ENCODE measurements at regions not wholly inside any gene's neighbourhood (a gene's known extent, or its start where the extent isn't known, plus 50 kb on each side); places are given as distances from the start of the nearest gene placed in this dataset.

DNA sequence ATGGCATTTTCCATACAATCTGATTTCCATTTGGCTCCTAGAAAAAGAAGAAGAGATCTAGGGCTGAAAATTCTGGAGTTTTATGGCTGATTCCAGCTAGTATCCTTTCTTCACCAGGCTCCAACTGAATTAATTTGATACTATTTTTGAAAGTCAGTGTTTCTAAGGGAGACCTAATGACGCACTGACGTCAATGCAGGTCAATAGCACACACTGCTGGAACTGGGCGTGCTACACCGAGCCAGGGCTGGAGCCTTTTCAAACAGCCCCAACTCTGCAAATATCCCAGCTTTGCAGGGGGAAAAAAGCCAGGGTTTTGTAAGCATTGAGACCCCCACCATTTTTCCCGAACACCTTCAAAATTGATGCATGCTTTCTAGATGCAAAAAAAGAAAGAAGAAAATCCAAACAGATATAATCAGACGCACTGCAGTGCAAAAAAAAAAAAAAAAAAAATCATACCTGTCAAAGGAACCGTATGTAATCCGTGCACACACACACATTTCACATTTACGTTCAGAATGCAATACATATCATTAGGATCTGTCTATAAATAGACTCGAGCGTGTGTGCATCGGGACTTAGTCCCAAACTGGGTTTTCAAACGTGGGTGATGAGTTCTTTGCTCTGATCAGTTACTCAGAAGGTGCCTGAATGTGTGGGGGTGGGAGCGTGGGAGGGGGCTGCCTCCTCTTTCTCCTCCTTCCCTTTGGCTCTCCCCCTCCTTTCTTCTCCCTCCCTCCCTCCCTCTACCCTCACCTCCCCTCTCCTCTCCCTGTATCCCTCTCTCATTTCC, 124.5 kb upstream of the HSD17B12 start:
- no peak for TF ChIP-seq ARNTL (CRISPR knock-in tag; IDR thresholded peaks at IDR 0.05; ENCODE audit: borderline replicate concordance, low read depth)
- no peak for TF ChIP-seq SNAI2 (CRISPR knock-in tag; IDR thresholded peaks at IDR 0.05)
- TF ChIP-seq RARB (CRISPR knock-in tag; IDR thresholded peaks at IDR 0.05), result no peak
- TF ChIP-seq OSR1 (CRISPR knock-in tag; IDR thresholded peaks at IDR 0.05), result no peak
- TF ChIP-seq, protein P1, sequence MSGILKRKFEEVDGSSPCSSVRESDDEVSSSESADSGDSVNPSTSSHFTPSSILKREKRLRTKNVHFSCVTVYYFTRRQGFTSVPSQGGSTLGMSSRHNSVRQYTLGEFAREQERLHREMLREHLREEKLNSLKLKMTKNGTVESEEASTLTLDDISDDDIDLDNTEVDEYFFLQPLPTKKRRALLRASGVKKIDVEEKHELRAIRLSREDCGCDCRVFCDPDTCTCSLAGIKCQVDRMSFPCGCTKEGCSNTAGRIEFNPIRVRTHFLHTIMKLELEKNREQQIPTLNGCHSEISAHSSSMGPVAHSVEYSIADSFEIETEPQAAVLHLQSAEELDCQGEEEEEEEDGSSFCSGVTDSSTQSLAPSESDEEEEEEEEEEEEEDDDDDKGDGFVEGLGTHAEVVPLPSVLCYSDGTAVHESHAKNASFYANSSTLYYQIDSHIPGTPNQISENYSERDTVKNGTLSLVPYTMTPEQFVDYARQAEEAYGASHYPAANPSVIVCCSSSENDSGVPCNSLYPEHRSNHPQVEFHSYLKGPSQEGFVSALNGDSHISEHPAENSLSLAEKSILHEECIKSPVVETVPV (CRISPR knock-in tag; IDR thresholded peaks at IDR 0.05), result no peak
- TF ChIP-seq, protein P2, sequence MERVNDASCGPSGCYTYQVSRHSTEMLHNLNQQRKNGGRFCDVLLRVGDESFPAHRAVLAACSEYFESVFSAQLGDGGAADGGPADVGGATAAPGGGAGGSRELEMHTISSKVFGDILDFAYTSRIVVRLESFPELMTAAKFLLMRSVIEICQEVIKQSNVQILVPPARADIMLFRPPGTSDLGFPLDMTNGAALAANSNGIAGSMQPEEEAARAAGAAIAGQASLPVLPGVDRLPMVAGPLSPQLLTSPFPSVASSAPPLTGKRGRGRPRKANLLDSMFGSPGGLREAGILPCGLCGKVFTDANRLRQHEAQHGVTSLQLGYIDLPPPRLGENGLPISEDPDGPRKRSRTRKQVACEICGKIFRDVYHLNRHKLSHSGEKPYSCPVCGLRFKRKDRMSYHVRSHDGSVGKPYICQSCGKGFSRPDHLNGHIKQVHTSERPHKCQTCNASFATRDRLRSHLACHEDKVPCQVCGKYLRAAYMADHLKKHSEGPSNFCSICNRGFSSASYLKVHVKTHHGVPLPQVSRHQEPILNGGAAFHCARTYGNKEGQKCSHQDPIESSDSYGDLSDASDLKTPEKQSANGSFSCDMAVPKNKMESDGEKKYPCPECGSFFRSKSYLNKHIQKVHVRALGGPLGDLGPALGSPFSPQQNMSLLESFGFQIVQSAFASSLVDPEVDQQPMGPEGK (CRISPR knock-in tag; IDR thresholded peaks at IDR 0.05; ENCODE audit: borderline replicate concordance), result no peak
- no peak for TF ChIP-seq GLIS3 (CRISPR knock-in tag; IDR thresholded peaks at IDR 0.05)
- TF ChIP-seq ISL1 (CRISPR knock-in tag; IDR thresholded peaks at IDR 0.05), result no peak
- TF ChIP-seq, protein P3, sequence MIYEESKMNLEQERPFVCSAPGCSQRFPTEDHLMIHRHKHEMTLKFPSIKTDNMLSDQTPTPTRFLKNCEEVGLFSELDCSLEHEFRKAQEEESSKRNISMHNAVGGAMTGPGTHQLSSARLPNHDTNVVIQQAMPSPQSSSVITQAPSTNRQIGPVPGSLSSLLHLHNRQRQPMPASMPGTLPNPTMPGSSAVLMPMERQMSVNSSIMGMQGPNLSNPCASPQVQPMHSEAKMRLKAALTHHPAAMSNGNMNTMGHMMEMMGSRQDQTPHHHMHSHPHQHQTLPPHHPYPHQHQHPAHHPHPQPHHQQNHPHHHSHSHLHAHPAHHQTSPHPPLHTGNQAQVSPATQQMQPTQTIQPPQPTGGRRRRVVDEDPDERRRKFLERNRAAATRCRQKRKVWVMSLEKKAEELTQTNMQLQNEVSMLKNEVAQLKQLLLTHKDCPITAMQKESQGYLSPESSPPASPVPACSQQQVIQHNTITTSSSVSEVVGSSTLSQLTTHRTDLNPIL (CRISPR knock-in tag; IDR thresholded peaks at IDR 0.05; ENCODE audit: low read depth), result no peak
- no peak for TF ChIP-seq TCF4 (CRISPR knock-in tag; IDR thresholded peaks at IDR 0.05; ENCODE audit: borderline replicate concordance)
- TF ChIP-seq, protein P4, sequence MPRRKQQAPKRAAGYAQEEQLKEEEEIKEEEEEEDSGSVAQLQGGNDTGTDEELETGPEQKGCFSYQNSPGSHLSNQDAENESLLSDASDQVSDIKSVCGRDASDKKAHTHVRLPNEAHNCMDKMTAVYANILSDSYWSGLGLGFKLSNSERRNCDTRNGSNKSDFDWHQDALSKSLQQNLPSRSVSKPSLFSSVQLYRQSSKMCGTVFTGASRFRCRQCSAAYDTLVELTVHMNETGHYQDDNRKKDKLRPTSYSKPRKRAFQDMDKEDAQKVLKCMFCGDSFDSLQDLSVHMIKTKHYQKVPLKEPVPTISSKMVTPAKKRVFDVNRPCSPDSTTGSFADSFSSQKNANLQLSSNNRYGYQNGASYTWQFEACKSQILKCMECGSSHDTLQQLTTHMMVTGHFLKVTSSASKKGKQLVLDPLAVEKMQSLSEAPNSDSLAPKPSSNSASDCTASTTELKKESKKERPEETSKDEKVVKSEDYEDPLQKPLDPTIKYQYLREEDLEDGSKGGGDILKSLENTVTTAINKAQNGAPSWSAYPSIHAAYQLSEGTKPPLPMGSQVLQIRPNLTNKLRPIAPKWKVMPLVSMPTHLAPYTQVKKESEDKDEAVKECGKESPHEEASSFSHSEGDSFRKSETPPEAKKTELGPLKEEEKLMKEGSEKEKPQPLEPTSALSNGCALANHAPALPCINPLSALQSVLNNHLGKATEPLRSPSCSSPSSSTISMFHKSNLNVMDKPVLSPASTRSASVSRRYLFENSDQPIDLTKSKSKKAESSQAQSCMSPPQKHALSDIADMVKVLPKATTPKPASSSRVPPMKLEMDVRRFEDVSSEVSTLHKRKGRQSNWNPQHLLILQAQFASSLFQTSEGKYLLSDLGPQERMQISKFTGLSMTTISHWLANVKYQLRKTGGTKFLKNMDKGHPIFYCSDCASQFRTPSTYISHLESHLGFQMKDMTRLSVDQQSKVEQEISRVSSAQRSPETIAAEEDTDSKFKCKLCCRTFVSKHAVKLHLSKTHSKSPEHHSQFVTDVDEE (CRISPR knock-in tag; IDR thresholded peaks at IDR 0.05), result no peak
- TF ChIP-seq ZFP3 (CRISPR knock-in tag; IDR thresholded peaks at IDR 0.05), result no peak

All from SK-N-SH treated with all-trans-retinoic acid at 6 μM for 48 hours (cell line).